GM20431 (cell line): ENCODE measurements at regions not wholly inside any gene's neighbourhood (a gene's known extent, or its start where the extent isn't known, plus 50 kb on each side); places are given as distances from the start of the nearest gene placed in this dataset.

Source experiments
- in situ Hi-C: fragments of 300-500 bp; cut with MseI, MboI; formaldehyde crosslinking; loops from one replicate; pipeline ENCODE4 v1.15.0; 2020; ENCODE audit warnings: low sequenced_read_pairs; ENCODE audit not compliant: unreplicated experiment

DNA sequence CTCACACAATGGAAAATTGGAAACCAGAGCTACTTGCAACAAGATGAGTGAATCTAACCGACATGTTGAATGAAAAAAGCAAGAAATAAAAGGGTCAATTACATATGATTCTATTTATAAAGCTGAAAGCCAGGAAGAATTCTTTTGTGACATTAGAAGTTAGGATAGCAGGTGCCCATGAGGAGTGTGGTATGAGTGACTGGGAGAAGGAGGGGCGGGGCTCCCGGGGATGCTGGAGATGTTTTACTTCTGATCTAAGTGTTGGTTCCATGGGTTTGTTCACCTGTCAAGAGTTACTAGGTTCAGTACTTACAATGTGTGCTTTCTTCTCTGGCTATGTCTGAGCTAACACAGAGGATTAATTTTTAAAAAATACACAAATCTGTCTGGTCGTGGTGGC is 60.8 kb downstream of the NSMCE3 start:
- in situ Hi-C loops = no loop called here

DNA sequence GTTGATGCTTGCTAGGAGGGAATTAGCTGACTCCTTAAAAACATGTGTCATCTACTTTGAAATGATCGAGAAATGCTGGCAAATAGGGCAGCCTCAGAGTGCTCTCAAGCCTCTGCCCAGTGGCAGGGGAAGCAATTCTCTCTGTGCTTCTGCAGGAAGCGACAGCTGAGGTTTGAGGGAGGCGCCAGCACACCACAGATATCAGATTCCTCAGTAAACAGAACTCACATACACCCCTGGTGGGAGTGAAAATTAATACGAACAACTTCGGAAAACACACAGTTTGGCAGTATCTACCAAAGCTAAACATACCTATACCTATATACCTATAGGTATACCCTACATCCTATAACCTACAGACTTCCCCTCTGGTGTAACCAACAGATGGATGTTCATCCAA is 61.3 kb downstream of the NSMCE3 start:
- in situ Hi-C loops = no loop called here

DNA sequence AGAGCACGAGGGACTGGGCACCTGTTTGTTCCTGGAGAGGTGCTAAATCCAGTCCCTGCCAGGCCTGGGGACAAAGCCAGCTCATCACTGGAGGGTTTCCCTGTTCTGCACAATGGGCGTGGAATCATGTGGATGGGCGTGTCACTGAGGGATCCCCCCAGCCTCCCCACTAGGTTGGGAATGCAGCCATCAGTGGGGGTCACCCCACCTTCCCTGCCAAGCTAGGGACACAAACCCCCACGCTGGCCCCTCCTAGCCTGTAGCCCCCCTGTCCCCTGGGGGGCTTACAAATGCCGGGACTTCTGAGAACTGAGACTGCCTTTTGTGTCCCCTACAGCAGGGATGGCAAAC is 61.9 kb downstream of the NSMCE3 start:
- in situ Hi-C loops = no loop called here

DNA sequence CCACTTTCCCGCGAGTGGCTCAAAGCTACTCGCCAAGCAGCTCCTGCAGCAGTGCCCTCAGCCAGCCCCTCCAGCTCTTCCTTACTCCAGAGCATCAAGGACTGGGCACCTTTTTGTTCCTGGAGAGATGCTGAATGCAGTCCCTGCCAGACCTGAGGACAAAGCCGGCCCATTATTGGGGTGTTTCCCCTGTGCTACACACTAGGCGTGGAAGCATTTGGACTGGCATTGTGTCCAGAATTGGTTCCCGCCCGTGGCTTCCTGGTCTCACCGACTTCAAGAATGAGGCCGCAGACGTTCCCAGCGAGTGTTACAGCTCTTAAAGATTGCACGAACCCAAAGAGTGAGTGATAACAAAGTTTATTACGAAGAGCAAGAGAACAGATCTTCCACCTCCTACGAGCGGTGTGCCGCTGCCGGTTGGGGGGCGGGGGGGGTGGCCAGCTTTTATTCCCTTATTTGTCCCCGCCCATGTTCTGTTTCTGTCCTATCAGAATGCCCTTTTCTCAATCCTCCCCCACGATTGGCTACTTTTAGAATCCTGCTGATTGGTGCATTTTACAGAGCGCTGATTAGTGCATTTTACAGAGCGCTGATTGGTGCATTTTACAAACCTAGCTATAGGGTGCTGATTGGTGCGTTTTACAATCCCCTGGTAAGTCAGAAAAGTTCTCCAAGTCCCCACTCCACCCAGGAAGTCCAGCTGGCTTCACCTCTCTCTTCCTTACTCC is 62.4 kb downstream of the NSMCE3 start:
- in situ Hi-C loops = no loop called here

DNA sequence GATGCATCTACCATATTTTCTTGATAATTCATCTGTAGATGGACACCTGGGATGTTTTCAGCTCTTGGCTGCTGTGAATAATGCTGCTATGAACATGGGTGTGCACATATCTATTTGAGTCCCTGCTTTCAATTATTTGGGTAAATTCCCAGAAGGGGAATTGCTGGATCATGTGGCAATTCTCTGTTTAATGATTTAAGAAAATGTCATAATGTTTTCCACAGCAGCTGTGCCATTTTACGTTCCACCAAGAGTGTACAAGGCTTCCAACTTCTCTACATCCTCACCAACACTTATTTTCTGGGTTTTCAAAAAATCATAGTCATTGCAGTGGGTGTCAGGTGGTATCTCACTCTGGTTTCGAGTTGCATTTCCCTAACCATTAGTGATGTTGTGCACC is 64.4 kb downstream of the NSMCE3 start:
- in situ Hi-C loops = no loop called here

DNA sequence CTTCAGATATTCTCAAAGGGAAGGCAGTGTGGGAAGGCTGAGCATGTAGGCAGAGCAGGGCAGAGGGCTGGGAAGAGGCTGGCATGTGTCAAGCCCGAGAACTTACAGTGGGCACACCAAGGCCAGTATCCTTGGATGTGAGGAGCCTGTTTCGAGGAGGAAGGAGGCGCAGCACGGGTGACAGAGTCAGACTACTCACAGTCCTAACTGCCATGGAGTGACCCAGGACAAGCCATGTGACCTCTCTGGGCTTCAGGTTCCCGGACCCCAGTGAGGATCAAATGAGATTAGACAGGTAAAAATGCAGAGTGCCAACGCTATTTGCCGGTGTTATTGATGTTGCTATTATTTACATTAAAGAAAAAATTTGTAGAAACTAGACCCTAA is 65.3 kb downstream of the NSMCE3 start:
- in situ Hi-C loops = no loop called here

- in situ Hi-C loops = no loop called here
These were observed 65.8 kb downstream of the NSMCE3 start for GRCh38 chr15:29203718-29204368.

DNA sequence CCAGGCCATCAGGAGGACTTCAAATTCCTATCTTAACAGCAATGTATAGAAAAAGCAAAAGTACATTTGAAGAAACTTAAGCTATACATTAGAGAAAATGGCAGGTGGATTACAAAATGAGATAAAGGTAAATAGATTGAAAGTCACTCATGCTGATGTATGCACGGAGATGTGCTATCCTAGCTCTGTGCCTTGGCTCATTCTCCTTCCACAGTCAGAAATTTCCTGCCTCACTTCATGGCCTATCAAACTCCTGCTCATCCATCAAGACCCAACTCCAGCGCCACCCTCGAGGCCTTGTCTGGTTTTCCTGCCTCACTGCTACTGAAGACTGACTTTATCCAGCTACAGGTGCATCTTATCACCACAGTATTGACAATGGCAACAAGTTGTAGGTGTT is 72.9 kb downstream of the NSMCE3 start:
- in situ Hi-C loops = no loop called here

DNA sequence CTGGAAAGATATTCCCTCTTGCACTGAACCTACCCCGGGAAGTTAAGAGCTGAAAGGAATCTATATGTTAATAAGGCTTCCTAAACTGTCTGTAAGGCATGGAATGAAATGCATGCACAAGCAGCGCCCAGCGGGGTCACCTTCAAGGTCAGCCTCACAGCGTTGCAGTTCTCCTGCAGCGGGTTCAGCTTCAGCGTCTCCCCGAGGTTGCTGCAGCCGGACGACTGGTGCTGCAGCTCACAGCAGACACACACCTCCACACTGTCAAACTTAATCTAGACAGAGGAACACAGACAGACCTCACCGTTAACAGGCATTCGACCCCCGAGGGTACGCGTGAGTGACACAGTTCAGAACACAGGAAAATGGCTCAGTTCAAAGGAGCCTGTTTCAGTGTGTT is 73.3 kb downstream of the NSMCE3 start:
- in situ Hi-C loops = no loop called here

GRCh38 chr15:29194866-29195265 is 74.8 kb downstream of the NSMCE3 start:
- in situ Hi-C loops = no loop called here

DNA sequence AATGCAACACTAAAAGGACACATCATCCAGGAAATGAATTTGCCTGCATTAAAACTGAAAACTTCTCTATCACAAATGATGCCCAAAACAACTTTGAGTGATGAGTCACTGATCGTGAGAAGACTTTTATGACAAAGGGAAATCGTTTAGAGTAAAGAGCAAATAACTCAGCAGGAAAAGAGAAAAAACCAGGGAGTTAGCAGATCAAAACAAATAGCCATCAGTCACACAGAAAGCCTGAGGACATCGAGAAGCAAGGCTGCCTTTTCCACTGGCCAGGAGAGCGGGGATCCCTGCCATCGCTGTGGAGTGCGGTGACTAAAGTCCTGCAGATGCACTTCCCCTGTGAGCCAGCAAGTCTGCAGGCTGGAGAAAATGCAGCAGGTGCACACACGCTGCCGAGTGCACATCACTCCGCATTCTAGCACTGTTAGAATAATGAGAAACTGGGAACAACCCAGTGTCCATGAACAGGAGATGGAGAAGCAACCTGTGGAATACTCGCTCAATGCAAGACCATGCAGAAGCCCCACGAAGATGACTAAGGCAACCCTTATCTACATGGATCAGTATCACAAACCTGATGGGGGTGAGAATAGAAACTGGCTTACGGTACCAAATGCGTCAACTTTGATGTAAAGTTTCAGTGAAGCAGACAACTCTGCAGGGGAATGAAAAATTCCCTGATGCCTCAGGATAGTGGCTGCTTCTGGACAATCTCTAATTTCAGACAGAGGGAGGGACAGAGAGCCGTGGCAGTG is 86.4 kb downstream of the NSMCE3 start:
- in situ Hi-C loops = no loop called here

DNA sequence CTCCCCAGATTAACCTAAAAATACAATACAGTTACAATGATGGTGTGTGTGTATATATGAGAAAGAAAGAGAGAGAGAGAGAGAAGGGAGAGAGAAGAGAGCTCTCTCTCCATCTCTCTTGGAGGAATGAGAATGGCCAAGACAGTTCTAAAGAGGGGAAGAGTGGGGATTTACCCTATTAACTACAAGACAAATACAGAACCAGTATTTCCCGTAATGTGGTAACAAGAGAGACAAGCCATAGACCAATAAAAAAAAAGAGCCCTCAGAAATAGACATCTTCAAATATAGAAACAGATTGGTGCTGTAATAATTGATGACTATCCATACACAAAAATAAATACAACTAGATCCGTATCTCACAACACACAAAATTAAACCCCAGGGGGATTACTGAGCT is 87.0 kb downstream of the NSMCE3 start:
- in situ Hi-C loops = no loop called here

GRCh38 chr15:29172742-29173725 is 96.6 kb downstream of the NSMCE3 start:
- in situ Hi-C loops = loop anchor here (25.0 kb wide), 1 partner anchor 739 kb away; no protein-coding TSS in a partner anchor

- in situ Hi-C loops = loop anchor here (25.0 kb wide), 1 partner anchor 742 kb away; no protein-coding TSS in a partner anchor
These were observed 99.1 kb downstream of the NSMCE3 start for GRCh38 chr15:29170521-29170920.
